Testis (tissue), 2 donors: ENCODE measurements at regions not wholly inside any gene's neighbourhood (a gene's known extent, or its start where the extent isn't known, plus 50 kb on each side); places are given as distances from the start of the nearest gene placed in this dataset.

Source experiments
- CTCF ChIP-seq, 3 experiments: fragments of 450-650 bp in 2 of 3; fragments of 200-600 bp in 1 of 3; sonication (generic) in 1 of 3; IDR thresholded peaks; one replicate each; pipeline ENCODE4 v1.5.1; 2016 to 2019; ENCODE audit warnings: antibody characterized with exemption in 3 of 3, mild to moderate bottlenecking in 2 of 3, moderate library complexity in 1 of 3
- POLR2A ChIP-seq: fragments of 450-650 bp; IDR thresholded peaks from one replicate; pipeline ENCODE4 v1.6.1; 2017; ENCODE audit warnings: antibody characterized with exemption, mild to moderate bottlenecking, moderate library complexity

- no peak for TF ChIP-seq CTCF (IDR thresholded peaks at IDR 0.05)
- TF ChIP-seq POLR2A, result no peak
Observed at GRCh38 chr12:67819902-67820301, 169.3 kb upstream of the IFNG-AS1 start.
